HG03575 (cell line): ENCODE measurements at regions not wholly inside any gene's neighbourhood (a gene's known extent, or its start where the extent isn't known, plus 50 kb on each side); places are given as distances from the start of the nearest gene placed in this dataset.
"Not testable (repeated sequence)": the region's sequence is repeated elsewhere in the genome, so short reads cannot be mapped to it uniquely, and the experiment has no call there.

Source experiments
- ATAC-seq: cut with Tn5 transposase; IDR thresholded peaks from one replicate; pipeline ENCODE4 v1.9.1; 2021; ENCODE audit not compliant: unreplicated experiment, insufficient number of reproducible peaks, low FRiP score; ENCODE audit errors: extremely low read depth

- ATAC-seq, result not testable (repeated sequence)
These were observed 252.6 kb downstream of the PTGER3 start for GRCh38 chr1:70795064-70795463.

DNA sequence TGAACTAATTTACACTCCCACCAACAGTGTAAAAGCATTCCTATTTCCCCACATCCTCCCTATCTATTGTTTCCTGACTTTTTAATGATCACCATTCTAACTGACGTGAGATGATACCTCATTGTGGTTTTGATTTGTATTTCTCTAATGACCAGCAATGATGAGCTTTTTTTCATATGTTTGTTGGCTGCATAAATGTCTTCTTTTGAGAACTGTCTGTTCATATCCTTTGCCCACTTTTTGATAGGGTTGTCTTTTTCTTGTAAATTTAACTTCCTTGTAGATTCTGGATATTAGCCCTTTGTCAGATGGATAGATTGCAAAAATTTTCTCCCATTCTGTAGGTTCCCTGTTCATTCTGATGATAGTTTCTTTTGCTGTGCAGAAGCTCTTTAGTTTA, 251.3 kb downstream of the PTGER3 start:
- ATAC-seq, result not testable (repeated sequence)

- not testable (repeated sequence) for ATAC-seq
These were observed 245.0 kb downstream of the PTGER3 start for GRCh38 chr1:70802625-70803024.

DNA sequence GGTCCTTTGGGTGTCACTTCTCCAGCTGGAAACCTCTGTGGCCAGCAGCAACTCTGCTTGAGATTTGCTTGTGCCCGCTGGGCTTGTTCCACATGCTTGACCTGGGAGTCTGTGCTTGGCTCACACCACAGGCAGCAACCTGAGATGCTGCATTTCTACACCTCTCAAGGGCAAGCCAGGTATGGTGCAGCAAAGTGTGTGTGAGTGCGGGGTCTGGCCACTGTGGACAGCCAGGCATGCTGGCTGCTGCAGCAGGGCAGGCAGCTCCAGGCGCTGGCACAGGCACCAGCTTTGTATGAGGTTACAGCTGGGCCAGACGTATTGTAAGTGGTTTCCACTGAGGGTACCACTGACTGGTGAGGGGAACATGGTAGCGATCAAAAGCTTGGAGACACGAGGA, 242.0 kb downstream of the PTGER3 start:
- no peak for ATAC-seq

GRCh38 chr1:70807088-70807664, 240.4 kb downstream of the PTGER3 start:
- no peak for ATAC-seq

DNA sequence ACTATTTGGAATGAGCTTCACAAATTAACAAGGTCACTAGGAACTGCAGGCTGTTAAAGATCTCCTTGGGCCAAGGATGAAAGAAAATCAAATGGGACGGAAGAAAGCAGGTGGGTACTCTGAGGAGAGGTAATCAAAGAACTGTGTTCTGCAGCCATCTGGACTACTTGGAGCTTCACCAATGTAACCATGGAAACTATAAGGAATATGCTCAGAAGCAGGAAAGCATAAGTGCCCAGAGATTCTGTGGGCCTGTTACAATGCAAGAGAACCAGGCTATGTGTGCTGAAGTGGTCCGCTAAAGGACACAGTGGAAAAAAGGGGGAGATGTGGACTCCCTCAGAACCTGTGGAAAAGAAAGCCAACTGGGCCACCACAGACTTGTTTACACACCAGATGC, 238.5 kb downstream of the PTGER3 start:
- no peak for ATAC-seq

DNA sequence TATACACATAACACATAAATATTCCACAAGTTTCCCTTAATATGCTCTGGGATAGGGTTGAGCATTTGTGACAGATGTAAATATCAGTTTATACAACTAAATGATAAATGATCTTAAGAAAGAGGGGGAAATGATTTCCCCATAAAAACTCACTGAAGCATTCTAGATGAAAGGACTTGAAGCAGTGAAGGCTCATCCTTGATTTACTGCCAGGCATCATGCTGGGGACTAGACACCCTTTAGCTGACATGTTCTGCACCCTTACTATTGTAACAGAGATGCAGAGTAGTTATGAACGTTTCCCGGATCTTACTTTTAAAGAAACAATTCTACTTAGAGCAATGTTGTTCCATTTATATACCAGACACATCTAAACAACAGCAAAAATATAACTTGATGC, 235.8 kb downstream of the PTGER3 start:
- ATAC-seq, result no peak

DNA sequence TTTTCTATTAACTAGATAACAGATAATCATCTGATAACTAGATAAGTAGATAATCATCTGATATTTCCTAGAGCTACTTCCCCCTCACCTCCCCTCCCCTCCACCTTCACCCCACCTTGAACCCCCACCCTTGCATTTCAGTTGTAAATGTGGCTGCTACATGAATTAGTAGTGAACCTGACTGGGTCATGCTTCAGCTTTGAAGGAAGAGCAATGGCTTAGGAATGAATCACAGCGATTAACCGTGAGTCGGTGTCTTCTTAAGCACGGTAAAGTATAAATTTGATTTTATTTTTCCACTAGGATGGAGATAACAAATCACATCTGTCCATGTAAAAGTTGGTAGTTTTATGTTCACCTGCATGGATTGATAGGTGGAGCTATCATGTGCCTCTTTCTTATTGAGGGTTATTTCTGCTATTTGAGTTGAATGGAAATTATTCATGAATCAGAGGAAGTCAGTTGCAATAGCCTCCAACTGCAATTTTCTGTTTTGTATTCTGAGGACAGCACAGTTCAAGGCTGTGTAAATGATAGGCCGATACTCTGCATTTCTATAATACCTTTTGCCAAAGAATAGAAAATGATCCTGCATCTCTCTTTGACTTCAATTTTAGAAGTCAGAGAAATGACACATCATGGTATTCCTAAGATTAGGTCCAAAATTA, 235.0 kb downstream of the PTGER3 start:
- no peak for ATAC-seq

DNA sequence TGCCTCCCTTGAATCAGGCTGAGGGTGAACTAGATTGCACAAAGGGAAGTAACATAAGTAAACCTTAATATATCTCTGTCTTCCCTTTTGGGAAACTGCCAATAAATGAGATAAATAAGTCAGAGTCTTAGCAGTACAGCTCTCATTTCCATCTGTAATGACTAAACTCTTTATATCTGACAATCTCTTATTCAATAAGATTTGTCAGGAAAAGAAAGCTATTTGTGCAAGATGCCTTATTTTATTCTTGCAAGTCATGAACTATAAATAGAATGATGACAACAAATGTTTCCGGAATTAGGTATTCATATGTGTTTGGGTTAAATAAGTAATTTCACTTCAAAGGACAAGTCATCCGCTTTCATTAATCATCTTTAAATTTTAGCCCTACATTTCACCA, 229.2 kb downstream of the PTGER3 start:
- ATAC-seq, result no peak

GRCh38 chr1:70819231-70819630, 228.4 kb downstream of the PTGER3 start:
- no peak for ATAC-seq

- no peak for ATAC-seq
These were observed 227.8 kb downstream of the PTGER3 start for GRCh38 chr1:70819785-70820184.

- ATAC-seq, result no peak
These were observed 227.2 kb downstream of the PTGER3 start for GRCh38 chr1:70820396-70820795.

DNA sequence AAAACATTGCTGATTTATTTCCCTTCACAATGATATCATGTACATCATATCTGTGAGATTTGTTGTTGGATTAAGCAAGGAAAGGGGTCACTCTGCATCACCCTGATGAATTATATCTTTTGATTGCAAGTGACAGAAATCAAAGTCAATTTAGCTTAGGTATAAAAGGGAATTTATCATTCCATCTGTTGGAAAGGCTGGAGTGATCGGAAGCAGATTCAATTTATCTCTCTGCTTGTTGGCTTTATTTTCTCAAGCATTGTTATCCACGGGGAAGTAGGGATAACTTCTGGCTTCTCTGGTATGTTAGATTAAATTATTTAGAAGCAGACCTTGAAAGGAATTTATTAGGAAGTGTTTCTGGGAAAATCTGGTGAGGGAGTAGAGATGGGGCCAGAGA, 226.6 kb downstream of the PTGER3 start:
- ATAC-seq, result no peak

DNA sequence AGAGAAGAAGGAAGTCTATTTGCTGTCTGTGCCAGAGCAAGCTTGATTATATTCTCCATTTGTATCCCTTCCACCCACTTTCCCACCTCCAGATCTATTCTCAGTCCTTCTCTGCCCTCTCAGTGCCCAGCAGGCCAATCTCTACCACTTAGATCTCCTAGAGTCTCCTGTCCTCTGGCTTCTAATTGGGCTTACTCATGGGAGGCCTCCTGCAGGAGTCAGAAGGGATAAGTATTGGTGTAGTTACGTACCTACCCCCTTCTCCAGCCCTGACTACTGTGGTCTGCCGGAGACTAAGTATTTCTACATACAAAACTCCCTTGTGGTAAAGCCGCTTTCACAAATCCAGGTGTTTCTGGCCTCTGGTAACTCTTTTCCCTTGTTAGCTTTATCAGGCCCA, 221.2 kb downstream of the PTGER3 start:
- no peak for ATAC-seq

GRCh38 chr1:70827030-70827429, 220.6 kb downstream of the PTGER3 start:
- no peak for ATAC-seq

DNA sequence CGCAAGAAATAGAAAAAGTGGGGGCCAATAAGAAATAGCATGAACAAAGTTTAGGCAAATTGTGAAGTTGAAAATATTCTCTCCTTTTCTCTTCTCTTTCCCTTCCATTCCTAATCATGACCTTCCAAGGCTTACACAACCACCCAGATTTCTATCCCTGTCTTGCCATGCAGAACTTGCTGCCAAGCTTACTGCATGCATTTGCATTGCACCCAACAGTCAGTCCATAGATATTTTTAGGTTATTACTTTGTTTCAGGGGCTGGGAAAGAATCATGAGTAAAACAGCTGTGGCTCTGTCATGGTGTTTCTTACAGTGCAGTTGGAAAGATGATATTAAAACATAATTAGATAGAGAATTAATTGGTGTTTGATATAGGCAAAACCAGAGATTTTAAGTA, 219.4 kb downstream of the PTGER3 start:
- no peak for ATAC-seq

GRCh38 chr1:70834365-70834764, 213.3 kb downstream of the PTGER3 start:
- ATAC-seq, result not testable (repeated sequence)

DNA sequence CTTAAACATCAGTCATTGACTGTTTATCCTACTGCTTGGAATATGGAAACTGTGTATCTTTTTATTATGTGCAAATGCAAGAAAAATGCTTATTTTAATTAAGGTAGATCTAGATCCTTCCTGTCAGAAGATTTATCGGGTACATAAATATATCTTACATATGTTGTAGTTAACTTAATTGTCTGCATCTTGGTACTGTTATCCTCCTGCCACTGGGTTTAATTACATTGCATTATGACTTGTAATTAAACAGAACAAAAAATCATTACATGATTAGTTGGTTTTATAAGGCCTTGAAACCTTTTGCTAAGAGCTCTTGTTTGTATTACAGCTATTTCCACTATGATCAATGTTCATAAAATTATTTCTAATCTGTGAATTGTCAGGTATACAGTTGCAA, 211.2 kb downstream of the PTGER3 start:
- ATAC-seq, result no peak

- no peak for ATAC-seq
These were observed 207.2 kb downstream of the PTGER3 start for GRCh38 chr1:70840260-70840953.

GRCh38 chr1:70842562-70842961, 205.1 kb downstream of the PTGER3 start:
- no peak for ATAC-seq
